CD14-positive monocyte (primary cell): ENCODE measurements at regions not wholly inside any gene's neighbourhood (a gene's known extent, or its start where the extent isn't known, plus 50 kb on each side); places are given as distances from the start of the nearest gene placed in this dataset.
"Not testable (repeated sequence)": the region's sequence is repeated elsewhere in the genome, so short reads cannot be mapped to it uniquely, and the experiment has no call there.

ENCODE experiments used
- DNase-seq, 3 donors: peaks; one replicate each; pipeline ENCODE4 v3.0.0-alpha.2; 2011 to 2022
- H2AFZ ChIP-seq: 2 replicates; pipeline ENCODE4 v1.6.0; 2012; ENCODE audit warnings: mild to moderate bottlenecking, low read depth, low read length, inconsistent platforms; ENCODE audit not compliant: insufficient read depth, poor library complexity, severe bottlenecking
- H3K27ac ChIP-seq, 2 donors: 1 replicate in 1 of 2; 2 replicates in 1 of 2; pipeline ENCODE4 v1.5.1; 2012 to 2013; ENCODE audit warnings: low read length in 2 of 2, control low read depth in 1 of 2, inconsistent platforms in 1 of 2, low read depth in 1 of 2, mild to moderate bottlenecking in 1 of 2
- H3K27me3 ChIP-seq, 2 donors: one replicate each; pipeline versions ENCODE4 v1.6.0 to v1.6.1; 2011 to 2013; ENCODE audit warnings: low read length in 2 of 2; ENCODE audit not compliant: control insufficient read depth in 2 of 2, insufficient read depth in 2 of 2
- H3K36me3 ChIP-seq, 2 donors: replicated peaks in 1 of 2; 1 replicate in 1 of 2; 2 replicates in 1 of 2; pipeline versions ENCODE4 v1.5.1 to v1.6.1; 2012 to 2013; ENCODE audit warnings: low read length in 2 of 2, control low read depth in 1 of 2, inconsistent platforms in 1 of 2, mild to moderate bottlenecking in 1 of 2; ENCODE audit not compliant: insufficient read depth in 2 of 2, control insufficient read depth in 1 of 2
- H3K4me1 ChIP-seq, 2 donors: 1 replicate in 1 of 2; 2 replicates in 1 of 2; pipeline versions ENCODE4 v1.5.1 to v1.6.1; 2012 to 2013; ENCODE audit warnings: low read length in 2 of 2, control low read depth in 1 of 2, inconsistent platforms in 1 of 2, mild to moderate bottlenecking in 1 of 2, moderate library complexity in 1 of 2; ENCODE audit not compliant: insufficient read depth in 2 of 2, control insufficient read depth in 1 of 2
- H3K4me2 ChIP-seq: replicated peaks from 2 replicates; pipeline ENCODE3; 2012; ENCODE audit warnings: low read length, moderate library complexity, mild to moderate bottlenecking; ENCODE audit not compliant: poor library complexity, severe bottlenecking; ENCODE audit errors: extremely low read depth
- H3K4me3 ChIP-seq, 3 experiments: fragments of 200-600 bp in 1 of 3; sonication (generic) in 1 of 3; replicated peaks in 1 of 3; 1 replicate in 2 of 3; 2 replicates in 1 of 3; pipeline ENCODE4 v1.5.1; 2011 to 2013; ENCODE audit warnings: low read length in 3 of 3, mild to moderate bottlenecking in 3 of 3, control low read depth in 2 of 3, low read depth in 2 of 3, inconsistent platforms in 1 of 3, moderate library complexity in 1 of 3
- H3K79me2 ChIP-seq: 2 replicates; pipeline ENCODE4 v1.6.0; 2012; ENCODE audit warnings: mild to moderate bottlenecking, control low read depth, inconsistent platforms, low read length, moderate library complexity; ENCODE audit not compliant: insufficient read depth
- H3K9ac ChIP-seq: 2 replicates; pipeline ENCODE4 v1.6.0; 2017; ENCODE audit warnings: low read length, mild to moderate bottlenecking; ENCODE audit not compliant: insufficient read depth, poor library complexity, severe bottlenecking
- H3K9me3 ChIP-seq, 2 donors: replicated peaks in 1 of 2; 1 replicate in 1 of 2; 2 replicates in 1 of 2; pipeline versions ENCODE4 v1.5.1 to v1.6.1; 2012 to 2013; ENCODE audit warnings: low read length in 2 of 2, control low read depth in 1 of 2; ENCODE audit not compliant: control insufficient read depth in 1 of 2, insufficient read depth in 1 of 2
- H4K20me1 ChIP-seq: 2 replicates; pipeline ENCODE4 v1.6.0; 2012; ENCODE audit warnings: mild to moderate bottlenecking, low read length, control low read depth, moderate library complexity; ENCODE audit not compliant: insufficient read depth
- H3K27ac Mint-ChIP-seq, 7 donors: one replicate each; pipeline ENCODE4 v1.8.0; 2020; ENCODE audit warnings: mild to moderate bottlenecking in 7 of 7, mixed read lengths in 7 of 7, moderate library complexity in 6 of 7, inconsistent platforms in 2 of 7
- H3K27me3 Mint-ChIP-seq, 3 donors: one replicate each; pipeline ENCODE4 v1.8.0; 2021 to 2022; ENCODE audit warnings: low read depth in 3 of 3, mild to moderate bottlenecking in 3 of 3, mixed read lengths in 3 of 3, moderate library complexity in 3 of 3, inconsistent platforms in 1 of 3
- H3K36me3 Mint-ChIP-seq, 2 donors: one replicate each; pipeline ENCODE4 v1.8.0; 2020; ENCODE audit warnings: mixed read lengths in 2 of 2, inconsistent platforms in 1 of 2, mild to moderate bottlenecking in 1 of 2
- H3K4me1 Mint-ChIP-seq: one replicate; pipeline ENCODE4 v1.8.0; 2020; ENCODE audit warnings: mild to moderate bottlenecking, mixed read lengths
- H3K4me3 Mint-ChIP-seq, 2 donors: one replicate each; pipeline ENCODE4 v1.8.0; 2020; ENCODE audit warnings: mild to moderate bottlenecking in 2 of 2, mixed read lengths in 2 of 2, moderate library complexity in 1 of 2
- H3K9me3 Mint-ChIP-seq, 7 donors: one replicate each; pipeline ENCODE4 v1.8.0; 2020 to 2022; ENCODE audit warnings: mixed read lengths in 7 of 7, mild to moderate bottlenecking in 6 of 7, moderate library complexity in 6 of 7, inconsistent platforms in 2 of 7
- CTCF ChIP-seq: fragments of 200-600 bp; IDR thresholded peaks from one replicate; pipeline ENCODE4 v1.8.0; 2022; ENCODE audit warnings: antibody characterized with exemption, mild to moderate bottlenecking
- WGBS: methylation state at CpG from one replicate; pipeline ENCODE4 v1.1.5; 2013; ENCODE audit warnings: missing lambda C conversion rate; ENCODE audit not compliant: insufficient coverage; 5-methylcytosine and 5-hydroxymethylcytosine counted together
- intact Hi-C, 2 donors: fragments of 100-400 bp; cut with micrococcal nuclease; formaldehyde crosslinking; loops; one replicate each; pipeline versions ENCODE4 v1.15.0 to v1.15.1; 2023

- intact Hi-C loops: not testable (repeated sequence)
Measured at GRCh38 chr2:189357375-189357774, 83.9 kb upstream of the WDR75 start.

GRCh38 chr2:189360861-189361260, 80.4 kb upstream of the WDR75 start:
- H4K20me1 ChIP-seq: no peaks in the 10 kb centered on the region

More at GRCh38 chr2:189357375-189357774, 83.9 kb upstream of the WDR75 start:
- not testable (repeated sequence) for H3K36me3 ChIP-seq, H3K79me2 ChIP-seq, H3K27me3 Mint-ChIP-seq, H3K27me3 ChIP-seq, H3K4me1 ChIP-seq, H3K36me3 Mint-ChIP-seq, H3K9me3 ChIP-seq, H3K4me3 ChIP-seq, DNase-seq, H4K20me1 ChIP-seq, H3K27ac ChIP-seq, H3K27ac Mint-ChIP-seq, H3K4me3 Mint-ChIP-seq, H3K4me2 ChIP-seq, H2AFZ ChIP-seq, H3K9ac ChIP-seq, H3K4me1 Mint-ChIP-seq
- H3K9me3 Mint-ChIP-seq: peaks cover 2 to 13% (median 6%) of the 10 kb centered on the region in 7 donors
- no CpG with 5 or more reads among the region's 4 CpGs for WGBS

More at GRCh38 chr2:189360861-189361260, 80.4 kb upstream of the WDR75 start:
- peaks cover 0 to 11% (median 4%) of the 10 kb centered on the region in 7 donors for H3K9me3 Mint-ChIP-seq
- Histone ChIP-seq H3K27ac (no peak overlapping the region), H3K27me3 (no peaks in the 10 kb centered on the region), H3K4me3 (no peak overlapping the region), H3K9ac (no peak overlapping the region), H3K4me1 (peaks cover 0 to 6% of the 10 kb centered on the region in 2 donors), H3K79me2 (no peaks in the 10 kb centered on the region), H2AFZ (no peak overlapping the region), H3K9me3 (peaks cover 0 to 5% of the 10 kb centered on the region in 2 donors), H3K36me3 (no peaks in the 10 kb centered on the region), H3K4me2 (no peak overlapping the region)
- H3K27ac Mint-ChIP-seq: no peak overlapping the region
- peaks cover 4% of the 10 kb centered on the region for H3K4me1 Mint-ChIP-seq
- no peak for DNase-seq
- TF ChIP-seq CTCF: no peak
- intact Hi-C loops: no loop called here
- no peaks in the 10 kb centered on the region for H3K36me3 Mint-ChIP-seq
- H3K27me3 Mint-ChIP-seq: peaks cover 0 to 2% (median 0%) of the 10 kb centered on the region in 3 donors
- H3K4me3 Mint-ChIP-seq: no peak overlapping the region
- 80% methylated on average over 1 of the region's 1 CpG for WGBS
